Body of pancreas (tissue), 4 donors: ENCODE measurements at regions not wholly inside any gene's neighbourhood (a gene's known extent, or its start where the extent isn't known, plus 50 kb on each side); places are given as distances from the start of the nearest gene placed in this dataset.

Source experiments
- ATAC-seq: fragments of 150-250 bp; one replicate; pipeline ENCODE4 v1.9.1; 2016
- DNase-seq, 4 donors: peaks; one replicate each; pipeline ENCODE4 v3.0.0-alpha.2; 2019
- H3K27ac ChIP-seq, 4 donors: fragments of 200-600 bp; sonication (generic); 1 replicate in 3 of 4; 2 replicates in 1 of 4; pipeline versions ENCODE4 v1.5.1 to v1.6.1; 2016 to 2019; ENCODE audit warnings: mild to moderate bottlenecking in 1 of 4, mixed read lengths in 1 of 4, moderate library complexity in 1 of 4
- H3K27me3 ChIP-seq, 2 donors: fragments of 200-600 bp; sonication (generic); one replicate each; pipeline ENCODE4 v1.6.0; 2016; ENCODE audit warnings: mild to moderate bottlenecking in 1 of 2
- H3K36me3 ChIP-seq, 2 donors: fragments of 200-600 bp; sonication (generic); replicated peaks in 1 of 2; 2 replicates each; pipeline ENCODE4 v1.5.1; 2016; ENCODE audit warnings: low read depth in 2 of 2; ENCODE audit not compliant: insufficient read depth in 1 of 2
- H3K4me1 ChIP-seq: fragments of 200-600 bp; sonication (generic); one replicate; pipeline ENCODE4 v1.6.0; 2016
- H3K4me3 ChIP-seq, 2 donors: fragments of 200-600 bp; sonication (generic); 1 replicate in 1 of 2; 2 replicates in 1 of 2; pipeline ENCODE4 v1.5.1; 2016 to 2019
- H3K9me3 ChIP-seq, 3 donors: fragments of 200-600 bp; sonication (generic); 1 replicate in 2 of 3; 2 replicates in 1 of 3; pipeline ENCODE4 v1.5.1; 2016
- POLR2A ChIP-seq, 3 donors: fragments of 450-650 bp; IDR thresholded peaks; one replicate each; pipeline ENCODE4 v1.6.1; 2016; ENCODE audit warnings: antibody characterized with exemption in 3 of 3, mild to moderate bottlenecking in 2 of 3
- WGBS, 2 donors: methylation state at CpG; one replicate each; pipeline ENCODE4 v1.1.5; 2017; 5-methylcytosine and 5-hydroxymethylcytosine counted together
- intact Hi-C: fragments of 100-400 bp; cut with DNase I; formaldehyde crosslinking; loops from one replicate; pipeline ENCODE4 v1.15.1; 2023
- TF ChIP-seq, protein P1 (sequence below), 7 experiments: fragments of 450-650 bp in 4 of 7; fragments of 200-600 bp in 3 of 7; sonication (generic) in 3 of 7; IDR thresholded peaks; one replicate each; pipeline ENCODE4 v1.5.1; 2016 to 2019; ENCODE audit warnings: antibody characterized with exemption in 7 of 7

DNA sequence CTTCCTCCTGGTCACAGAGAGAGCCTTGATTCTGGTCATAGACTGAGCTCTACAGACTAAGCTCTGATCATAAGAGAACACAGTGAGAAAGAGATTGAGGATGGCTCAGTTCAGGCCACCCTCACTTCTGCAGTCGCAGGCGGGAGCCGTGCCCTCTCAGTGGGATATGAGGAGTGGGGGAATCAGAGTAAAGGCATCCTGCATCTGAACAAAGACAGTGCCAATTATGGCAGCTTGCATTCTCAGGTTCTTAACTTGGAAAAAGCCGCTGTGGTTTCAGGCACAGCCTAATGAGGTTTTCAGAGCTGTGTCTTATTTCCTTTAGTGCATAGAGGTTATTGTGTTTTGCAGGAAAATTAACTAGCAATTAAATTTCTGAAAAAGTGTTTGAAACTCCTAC is 134.4 kb upstream of the NLRP1 start:
- Histone ChIP-seq H3K36me3 (no peaks in the 10 kb centered on the region), H3K27me3 (no peaks in the 10 kb centered on the region), H3K4me1 (no peaks in the 10 kb centered on the region), H3K27ac (no peak overlapping the region), H3K4me3 (no peak overlapping the region), H3K9me3 (no peaks in the 10 kb centered on the region)
- intact Hi-C loops, result no loop called here
- DNase-seq, result no peak
- 50 to 63% methylated on average over 4 of the region's 4 CpGs for WGBS, 2 donors
- TF ChIP-seq, protein P1, sequence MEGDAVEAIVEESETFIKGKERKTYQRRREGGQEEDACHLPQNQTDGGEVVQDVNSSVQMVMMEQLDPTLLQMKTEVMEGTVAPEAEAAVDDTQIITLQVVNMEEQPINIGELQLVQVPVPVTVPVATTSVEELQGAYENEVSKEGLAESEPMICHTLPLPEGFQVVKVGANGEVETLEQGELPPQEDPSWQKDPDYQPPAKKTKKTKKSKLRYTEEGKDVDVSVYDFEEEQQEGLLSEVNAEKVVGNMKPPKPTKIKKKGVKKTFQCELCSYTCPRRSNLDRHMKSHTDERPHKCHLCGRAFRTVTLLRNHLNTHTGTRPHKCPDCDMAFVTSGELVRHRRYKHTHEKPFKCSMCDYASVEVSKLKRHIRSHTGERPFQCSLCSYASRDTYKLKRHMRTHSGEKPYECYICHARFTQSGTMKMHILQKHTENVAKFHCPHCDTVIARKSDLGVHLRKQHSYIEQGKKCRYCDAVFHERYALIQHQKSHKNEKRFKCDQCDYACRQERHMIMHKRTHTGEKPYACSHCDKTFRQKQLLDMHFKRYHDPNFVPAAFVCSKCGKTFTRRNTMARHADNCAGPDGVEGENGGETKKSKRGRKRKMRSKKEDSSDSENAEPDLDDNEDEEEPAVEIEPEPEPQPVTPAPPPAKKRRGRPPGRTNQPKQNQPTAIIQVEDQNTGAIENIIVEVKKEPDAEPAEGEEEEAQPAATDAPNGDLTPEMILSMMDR (IDR thresholded peaks at IDR 0.05), result no peak
- no peak for TF ChIP-seq POLR2A (IDR thresholded peaks at IDR 0.05)
- no peak for ATAC-seq

DNA sequence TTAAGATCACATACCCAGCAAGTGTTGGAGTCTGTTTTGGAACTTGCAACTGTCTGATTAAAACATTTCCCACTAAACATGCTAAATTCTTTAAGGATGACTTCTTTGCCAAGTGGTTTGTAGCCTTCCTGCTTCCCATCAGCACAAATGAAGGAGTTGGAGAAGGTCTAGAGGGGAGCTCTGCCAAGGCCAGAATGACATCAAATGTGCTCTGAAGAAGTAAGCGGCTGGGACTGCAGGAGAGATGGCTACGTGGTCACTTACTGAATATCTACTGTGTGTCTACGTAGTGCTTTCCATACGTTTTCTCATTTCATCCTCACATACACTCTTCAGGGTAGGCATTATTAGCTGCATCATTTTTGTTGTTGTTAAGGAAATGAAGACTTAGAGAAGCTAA is 135.7 kb upstream of the NLRP1 start:
- TF ChIP-seq, protein P1 (IDR thresholded peaks at IDR 0.05), result no peak
- no peak for TF ChIP-seq POLR2A (IDR thresholded peaks at IDR 0.05)
- Histone ChIP-seq H3K4me1 (no peaks in the 10 kb centered on the region), H3K27me3 (no peaks in the 10 kb centered on the region), H3K36me3 (no peaks in the 10 kb centered on the region), H3K9me3 (peaks cover 0 to 4% (median 0%) of the 10 kb centered on the region in 3 donors), H3K27ac (no peak overlapping the region), H3K4me3 (no peak overlapping the region)
- intact Hi-C loops, result no loop called here
- ATAC-seq (no peak), DNase-seq (no peak)
- 69 to 73% methylated on average over 4 of the region's 4 CpGs for whole genome bisulfite sequencing, 2 donors

DNA sequence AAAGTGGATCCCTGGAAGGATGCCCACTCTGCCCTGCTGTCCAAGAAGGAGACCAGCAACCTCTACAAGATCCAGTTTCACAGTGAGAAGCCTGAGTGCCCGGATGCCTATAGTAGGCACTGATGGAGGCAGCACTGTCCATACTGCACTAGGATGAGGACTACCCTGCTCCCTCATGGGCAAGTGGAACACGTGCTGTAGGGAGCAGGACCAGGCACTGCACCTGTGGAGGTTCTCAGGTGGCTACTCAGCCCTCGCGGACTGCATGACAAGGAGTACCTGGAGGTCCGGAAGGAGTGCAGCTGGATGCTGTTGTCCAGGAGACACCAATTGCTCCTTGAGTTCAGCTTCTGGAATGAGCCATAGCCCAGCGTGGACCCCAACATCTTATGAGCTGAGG is 146.1 kb upstream of the NLRP1 start:
- no peak for ATAC-seq
- intact Hi-C loops, result no loop called here
- Histone ChIP-seq H3K4me3 (no peak overlapping the region), H3K27me3 (no peaks in the 10 kb centered on the region), H3K9me3 (no peaks in the 10 kb centered on the region), H3K27ac (no peak overlapping the region), H3K4me1 (no peaks in the 10 kb centered on the region), H3K36me3 (no peaks in the 10 kb centered on the region)
- no peak for TF ChIP-seq POLR2A (IDR thresholded peaks at IDR 0.05)
- TF ChIP-seq, protein P1 (IDR thresholded peaks at IDR 0.05), result no peak
- no peak for DNase-seq
- WGBS, 2 donors, result 39 to 59% methylated on average over 6 of the region's 6 CpGs

DNA sequence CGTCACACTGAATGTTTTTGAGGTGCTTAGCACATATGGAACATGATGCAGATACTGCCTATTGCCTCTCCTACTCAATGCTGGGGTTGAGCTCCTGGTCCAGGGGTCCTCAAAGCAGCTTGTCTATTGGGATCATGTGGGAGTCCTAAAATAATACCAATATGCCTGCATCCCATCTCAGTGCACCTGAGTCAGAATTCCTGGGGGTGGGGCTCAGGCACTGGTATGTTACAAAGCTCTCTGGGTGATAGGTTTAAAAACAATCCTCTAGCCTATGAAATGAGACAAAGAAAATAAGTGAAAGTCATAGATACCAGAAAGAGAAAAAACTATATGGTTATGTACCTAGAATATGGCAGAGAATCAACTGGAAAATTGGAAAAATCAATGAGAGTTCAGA is 156.6 kb upstream of the NLRP1 start:
- no peak overlapping the region for H3K27ac ChIP-seq
- WGBS, 2 donors, result 8 to 9% methylated on average over 1 of the region's 1 CpG
- no peaks in the 10 kb centered on the region for H3K4me1 ChIP-seq
- no peak for TF ChIP-seq POLR2A (IDR thresholded peaks at IDR 0.05)
- TF ChIP-seq, protein P1 (IDR thresholded peaks at IDR 0.05), result no peak
- DNase-seq, result no peak
- intact Hi-C loops, result no loop called here
- H3K27me3 ChIP-seq, result no peaks in the 10 kb centered on the region
- ATAC-seq, result no peak
- H3K4me3 ChIP-seq, result no peak overlapping the region
- H3K9me3 ChIP-seq, result no peaks in the 10 kb centered on the region
- no peaks in the 10 kb centered on the region for H3K36me3 ChIP-seq

DNA sequence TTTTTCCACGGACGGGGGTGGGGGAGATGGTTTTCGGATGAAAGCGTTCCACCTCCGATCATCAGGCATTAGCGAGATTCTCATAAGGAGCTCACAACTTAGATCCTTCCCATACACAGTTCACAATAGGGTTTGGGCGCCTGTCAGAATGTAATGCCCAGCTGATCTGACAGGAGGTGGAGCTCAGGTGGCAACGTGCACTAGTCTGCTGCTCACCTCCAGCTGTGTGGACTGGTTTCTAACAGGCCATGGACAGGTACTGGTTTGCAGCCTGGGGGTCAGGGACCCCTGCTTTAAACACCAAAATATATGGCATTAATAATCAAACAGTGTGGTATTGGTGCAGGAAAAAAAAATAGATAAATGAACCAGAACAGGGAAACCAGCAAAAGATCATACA is 157.5 kb upstream of the NLRP1 start:
- TF ChIP-seq POLR2A (IDR thresholded peaks at IDR 0.05), result no peak
- TF ChIP-seq, protein P1 (IDR thresholded peaks at IDR 0.05), result no peak
- Histone ChIP-seq H3K27me3 (no peaks in the 10 kb centered on the region), H3K27ac (no peak overlapping the region), H3K4me1 (no peaks in the 10 kb centered on the region), H3K4me3 (no peak overlapping the region), H3K36me3 (no peaks in the 10 kb centered on the region), H3K9me3 (no peaks in the 10 kb centered on the region)
- DNase-seq (no peak), ATAC-seq (no peak)
- intact Hi-C loops, result no loop called here
- WGBS, 2 donors, result 68 to 75% methylated on average over 8 of the region's 8 CpGs
